ENCODE measurements at regions not wholly inside any gene's neighbourhood (a gene's known extent, or its start where the extent isn't known, plus 50 kb on each side); places are given as distances from the start of the nearest gene placed in this dataset.

GRCh38 chr6:40760887-40761286 is 173.7 kb upstream of the LRFN2 start:
- Histone ChIP-seq H3K4me1 (ENCODE audit: control insufficient read depth, extremely low read depth, insufficient read depth, low read length) (no peaks in the 10 kb centered on the region), H3K36me3 (ENCODE audit: control insufficient read depth, insufficient read depth, low read length) (no peaks in the 10 kb centered on the region), H3K4me3 (replicated peaks in 1 of 4; ENCODE audit: control extremely low read depth in 1 of 4, insufficient read depth in 1 of 4, low read depth in 3 of 4, low read length in 4 of 4) (no peak overlapping the region), H2AFZ (ENCODE audit: low read length) (no peak overlapping the region), H4K20me1 (ENCODE audit: control insufficient read depth, extremely low read depth, insufficient read depth, low read length) (no peaks in the 10 kb centered on the region), H3K9ac (ENCODE audit: insufficient read depth, low read length) (no peak overlapping the region), H3K4me2 (ENCODE audit: extremely low read depth, insufficient read depth, low read length) (no peak overlapping the region), H3K9me3 (ENCODE audit: control insufficient read depth, insufficient read depth, low read depth, low read length) (no peaks in the 10 kb centered on the region), H3K27me3 (ENCODE audit: control insufficient read depth, insufficient read depth, low read length) (no peaks in the 10 kb centered on the region), H3K27ac (ENCODE audit: insufficient read depth, low read length) (no peak overlapping the region), H3K79me2 (ENCODE audit: control insufficient read depth, insufficient read depth, low read length) (no peaks in the 10 kb centered on the region)
- DNase-seq (ENCODE audit: low read depth in 2 of 2), result no peak
- TF ChIP-seq CTCF (conservative IDR thresholded peaks at IDR 0.05 in 1 of 2, IDR thresholded peaks at IDR 0.05 in 1 of 2; ENCODE audit: low read depth in 1 of 2, low read length in 2 of 2) (no peak), EZH2 (IDR thresholded peaks at IDR 0.05; ENCODE audit: low read length, missing control alignments) (no peak)

GRCh38 chr6:40759838-40760237 is 172.7 kb upstream of the LRFN2 start:
- H4K20me1 ChIP-seq (ENCODE audit: control insufficient read depth, extremely low read depth, insufficient read depth, low read length), result no peaks in the 10 kb centered on the region
- no peak overlapping the region for H3K4me2 ChIP-seq (ENCODE audit: extremely low read depth, insufficient read depth, low read length)
- no peaks in the 10 kb centered on the region for H3K79me2 ChIP-seq (ENCODE audit: control insufficient read depth, insufficient read depth, low read length)
- H2AFZ ChIP-seq (ENCODE audit: low read length), result no peak overlapping the region
- no peaks in the 10 kb centered on the region for H3K36me3 ChIP-seq (ENCODE audit: control insufficient read depth, insufficient read depth, low read length)
- no peak for DNase-seq (ENCODE audit: low read depth in 2 of 2)
- no peak overlapping the region for H3K27ac ChIP-seq (ENCODE audit: insufficient read depth, low read length)
- H3K4me1 ChIP-seq (ENCODE audit: control insufficient read depth, extremely low read depth, insufficient read depth, low read length), result no peaks in the 10 kb centered on the region
- H3K27me3 ChIP-seq (ENCODE audit: control insufficient read depth, insufficient read depth, low read length), result no peaks in the 10 kb centered on the region
- no peaks in the 10 kb centered on the region for H3K9me3 ChIP-seq (ENCODE audit: control insufficient read depth, insufficient read depth, low read depth, low read length)
- no peak overlapping the region for H3K9ac ChIP-seq (ENCODE audit: insufficient read depth, low read length)
- no peak for TF ChIP-seq EZH2 (IDR thresholded peaks at IDR 0.05; ENCODE audit: low read length, missing control alignments)
- TF ChIP-seq CTCF (conservative IDR thresholded peaks at IDR 0.05 in 1 of 2, IDR thresholded peaks at IDR 0.05 in 1 of 2; ENCODE audit: low read depth in 1 of 2, low read length in 2 of 2), result no peak
- no peak overlapping the region for H3K4me3 ChIP-seq (replicated peaks in 1 of 4; ENCODE audit: control extremely low read depth in 1 of 4, insufficient read depth in 1 of 4, low read depth in 3 of 4, low read length in 4 of 4)

GRCh38 chr6:40759264-40759663 is 172.1 kb upstream of the LRFN2 start:
- Histone ChIP-seq H3K4me2 (ENCODE audit: extremely low read depth, insufficient read depth, low read length) (no peak overlapping the region), H3K36me3 (ENCODE audit: control insufficient read depth, insufficient read depth, low read length) (no peaks in the 10 kb centered on the region), H3K9ac (ENCODE audit: insufficient read depth, low read length) (no peak overlapping the region), H4K20me1 (ENCODE audit: control insufficient read depth, extremely low read depth, insufficient read depth, low read length) (no peaks in the 10 kb centered on the region), H3K79me2 (ENCODE audit: control insufficient read depth, insufficient read depth, low read length) (no peaks in the 10 kb centered on the region), H3K4me1 (ENCODE audit: control insufficient read depth, extremely low read depth, insufficient read depth, low read length) (no peaks in the 10 kb centered on the region), H3K27ac (ENCODE audit: insufficient read depth, low read length) (no peak overlapping the region), H3K9me3 (ENCODE audit: control insufficient read depth, insufficient read depth, low read depth, low read length) (no peaks in the 10 kb centered on the region), H2AFZ (ENCODE audit: low read length) (no peak overlapping the region), H3K4me3 (replicated peaks in 1 of 4; ENCODE audit: control extremely low read depth in 1 of 4, insufficient read depth in 1 of 4, low read depth in 3 of 4, low read length in 4 of 4) (no peak overlapping the region), H3K27me3 (ENCODE audit: control insufficient read depth, insufficient read depth, low read length) (no peaks in the 10 kb centered on the region)
- no peak for DNase-seq (ENCODE audit: low read depth in 2 of 2)
- TF ChIP-seq EZH2 (IDR thresholded peaks at IDR 0.05; ENCODE audit: low read length, missing control alignments), result no peak

All from fibroblast of lung (primary cell).